ENCODE measurements at regions not wholly inside any gene's neighbourhood (a gene's known extent, or its start where the extent isn't known, plus 50 kb on each side); places are given as distances from the start of the nearest gene placed in this dataset.
A peak's percentile ranks its signal among the peaks of the same experiment; 100 is the strongest.

GRCh38 chr2:157946919-157947557 lies 70.9 kb upstream of the ACVR1 start:
- H3K36me3 ChIP-seq = no peaks in the 10 kb centered on the region

GRCh38 chr2:157940024-157940423 lies 63.9 kb upstream of the ACVR1 start:
- H3K27me3 ChIP-seq = no peaks in the 10 kb centered on the region
- no peak overlapping the region for H3K4me3 ChIP-seq
- TF ChIP-seq POLR2A (IDR thresholded peaks at IDR 0.05) (no peak), CTCF (IDR thresholded peaks at IDR 0.05) (no peak)
- no peaks in the 10 kb centered on the region for H3K4me1 ChIP-seq
- H3K9me3 ChIP-seq = no peaks in the 10 kb centered on the region
- DNase-seq = no peak
- no peak overlapping the region for H3K27ac ChIP-seq
- no peaks in the 10 kb centered on the region for H3K36me3 ChIP-seq

More at GRCh38 chr2:157946919-157947557, 70.9 kb upstream of the ACVR1 start:
- Histone ChIP-seq H3K4me1 (no peaks in the 10 kb centered on the region), H3K9me3 (no peaks in the 10 kb centered on the region), H3K27ac (no peak overlapping the region), H3K27me3 (no peaks in the 10 kb centered on the region), H3K4me3 (no peak overlapping the region)
- no peak for DNase-seq
- TF ChIP-seq CTCF (IDR thresholded peaks at IDR 0.05) (no peak), POLR2A (IDR thresholded peaks at IDR 0.05) (no peak)

GRCh38 chr2:157938556-157938955 lies 62.4 kb upstream of the ACVR1 start:
- Histone ChIP-seq H3K27me3 (no peaks in the 10 kb centered on the region), H3K9me3 (no peaks in the 10 kb centered on the region), H3K4me1 (no peaks in the 10 kb centered on the region), H3K27ac (peak overlapping the region in 3 of 4 donors; percentile 27 to 83 (median 60)), H3K4me3 (peak overlapping the region in 1 of 4 donors; percentile 20), H3K36me3 (no peaks in the 10 kb centered on the region)
- no peak for TF ChIP-seq POLR2A (IDR thresholded peaks at IDR 0.05)
- TF ChIP-seq CTCF (IDR thresholded peaks at IDR 0.05) = no peak
- no peak for DNase-seq

- H3K4me1 ChIP-seq = no peaks in the 10 kb centered on the region
- H3K4me3 ChIP-seq = no peak overlapping the region
These were observed 60.3 kb upstream of the ACVR1 start for GRCh38 chr2:157936406-157936805.

GRCh38 chr2:157935378-157935906 lies 59.3 kb upstream of the ACVR1 start:
- H3K27ac ChIP-seq = no peak overlapping the region
- H3K4me3 ChIP-seq = no peak overlapping the region
- no peaks in the 10 kb centered on the region for H3K9me3 ChIP-seq
- H3K36me3 ChIP-seq = no peaks in the 10 kb centered on the region
- no peaks in the 10 kb centered on the region for H3K4me1 ChIP-seq
- no peak for DNase-seq
- TF ChIP-seq POLR2A (IDR thresholded peaks at IDR 0.05) = no peak
- TF ChIP-seq CTCF (IDR thresholded peaks at IDR 0.05) = no peak
- no peaks in the 10 kb centered on the region for H3K27me3 ChIP-seq

More at GRCh38 chr2:157936406-157936805, 60.3 kb upstream of the ACVR1 start:
- Histone ChIP-seq H3K27me3 (no peaks in the 10 kb centered on the region), H3K27ac (no peak overlapping the region), H3K9me3 (no peaks in the 10 kb centered on the region), H3K36me3 (no peaks in the 10 kb centered on the region)
- DNase-seq = no peak
- TF ChIP-seq POLR2A (IDR thresholded peaks at IDR 0.05) = no peak
- TF ChIP-seq CTCF (IDR thresholded peaks at IDR 0.05) = no peak
